Activated naive CD4-positive, alpha-beta T cell treated with anti-CD3 and anti-CD28 coated beads, Interleukin-2, amount 50 U/mL, for 24 hours (primary cell): ENCODE measurements at regions not wholly inside any gene's neighbourhood (a gene's known extent, or its start where the extent isn't known, plus 50 kb on each side); places are given as distances from the start of the nearest gene placed in this dataset.

Experiments
- H3K27ac Mint-ChIP-seq: one replicate; pipeline ENCODE4 v1.8.0; 2021; ENCODE audit warnings: mild to moderate bottlenecking, mixed read lengths
- H3K27me3 Mint-ChIP-seq: one replicate; pipeline ENCODE4 v1.8.0; 2021; ENCODE audit warnings: mixed read lengths
- H3K36me3 Mint-ChIP-seq: one replicate; pipeline ENCODE4 v1.8.0; 2021; ENCODE audit warnings: mixed read lengths
- H3K4me1 Mint-ChIP-seq: one replicate; pipeline ENCODE4 v1.8.0; 2021; ENCODE audit warnings: mixed read lengths
- H3K4me3 Mint-ChIP-seq: one replicate; pipeline ENCODE4 v1.8.0; 2021; ENCODE audit warnings: mild to moderate bottlenecking, mixed read lengths
- H3K9me3 Mint-ChIP-seq: one replicate; pipeline ENCODE4 v1.8.0; 2021; ENCODE audit warnings: mixed read lengths

DNA sequence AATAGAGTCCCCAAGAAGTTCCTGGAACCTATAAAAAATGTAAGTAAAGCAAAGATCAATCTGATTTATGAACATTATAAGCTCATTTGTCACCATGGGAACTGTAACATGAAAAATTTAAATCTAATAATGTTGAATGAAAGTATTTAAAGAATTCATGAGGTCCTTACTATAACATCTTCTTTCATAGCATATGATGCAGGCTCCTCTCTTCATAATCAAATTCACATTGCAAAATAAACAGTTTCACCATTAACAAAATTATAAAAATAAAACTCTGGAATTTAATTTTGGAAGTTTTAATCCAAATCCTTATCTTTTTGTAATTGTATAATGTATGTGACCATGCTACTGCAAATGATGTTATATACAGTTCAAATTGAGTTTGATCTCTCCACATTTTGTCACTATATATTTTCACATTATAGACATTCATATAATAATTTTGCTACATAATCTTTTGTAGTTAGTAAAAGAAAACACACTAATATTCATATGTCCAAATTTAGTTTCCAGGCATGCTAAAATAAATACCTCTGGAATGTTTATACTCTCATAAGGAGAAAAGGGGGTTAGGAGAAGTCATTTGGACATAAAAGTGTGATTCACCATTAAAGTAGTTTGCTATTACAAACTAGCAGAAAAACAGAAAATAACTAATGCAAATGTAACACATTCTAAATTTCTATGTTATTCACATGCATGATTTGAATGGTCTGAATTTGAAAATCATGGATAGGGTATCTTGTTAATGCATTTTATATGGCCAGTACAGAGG, 954.1 kb downstream of the DSC3 start:
- Mint-ChIP-seq H3K4me3 (no peak overlapping the region), H3K27ac (no peak overlapping the region), H3K27me3 (no peaks in the 10 kb centered on the region), H3K36me3 (no peaks in the 10 kb centered on the region), H3K4me1 (no peaks in the 10 kb centered on the region), H3K9me3 (peaks cover 5% of the 10 kb centered on the region)

DNA sequence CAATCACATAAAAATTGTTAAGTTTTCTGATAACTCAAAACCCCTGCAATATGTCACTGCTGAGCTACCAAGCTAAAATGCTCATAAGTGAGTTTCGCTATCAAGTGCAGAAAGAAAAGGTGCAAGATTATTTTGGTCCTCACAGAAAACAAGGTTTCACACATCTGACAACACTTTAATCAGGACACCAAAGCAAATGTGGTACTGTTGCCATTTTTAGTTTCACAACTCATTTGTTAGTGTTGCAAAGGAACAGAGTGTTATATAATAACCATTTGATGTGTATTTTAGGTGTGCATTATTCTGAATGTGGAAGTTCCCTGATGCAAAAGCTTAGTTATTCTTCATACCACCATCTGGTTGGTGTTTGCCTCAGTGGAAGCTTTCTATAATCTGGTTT, 956.2 kb downstream of the DSC3 start:
- Mint-ChIP-seq H3K9me3 (peaks cover 10% of the 10 kb centered on the region), H3K27ac (no peak overlapping the region), H3K4me3 (no peak overlapping the region), H3K4me1 (no peaks in the 10 kb centered on the region), H3K27me3 (no peaks in the 10 kb centered on the region), H3K36me3 (no peaks in the 10 kb centered on the region)

DNA sequence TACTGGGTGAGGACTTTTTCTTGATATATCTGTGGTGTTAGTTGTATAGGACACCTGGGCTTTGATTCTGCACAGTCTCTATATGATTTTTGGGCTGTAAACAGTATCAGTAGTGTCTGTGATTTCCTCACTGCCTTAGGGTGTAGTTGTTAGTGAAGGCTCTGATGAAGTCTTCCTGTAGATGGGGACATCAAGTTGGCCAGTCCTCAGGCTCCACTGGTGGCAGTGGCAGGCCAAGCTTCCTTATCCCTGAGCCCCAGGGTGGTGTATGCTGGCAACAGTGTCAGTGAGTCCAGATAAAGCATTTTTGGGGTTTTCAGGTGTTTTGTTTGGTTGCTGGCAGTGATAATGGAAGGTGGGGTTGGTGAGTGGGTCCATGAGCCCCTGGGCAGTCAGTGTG, 961.4 kb downstream of the DSC3 start:
- Mint-ChIP-seq H3K27me3 (no peaks in the 10 kb centered on the region), H3K4me1 (no peaks in the 10 kb centered on the region), H3K27ac (no peak overlapping the region), H3K36me3 (no peaks in the 10 kb centered on the region), H3K9me3 (peaks cover 37% of the 10 kb centered on the region), H3K4me3 (no peak overlapping the region)

DNA sequence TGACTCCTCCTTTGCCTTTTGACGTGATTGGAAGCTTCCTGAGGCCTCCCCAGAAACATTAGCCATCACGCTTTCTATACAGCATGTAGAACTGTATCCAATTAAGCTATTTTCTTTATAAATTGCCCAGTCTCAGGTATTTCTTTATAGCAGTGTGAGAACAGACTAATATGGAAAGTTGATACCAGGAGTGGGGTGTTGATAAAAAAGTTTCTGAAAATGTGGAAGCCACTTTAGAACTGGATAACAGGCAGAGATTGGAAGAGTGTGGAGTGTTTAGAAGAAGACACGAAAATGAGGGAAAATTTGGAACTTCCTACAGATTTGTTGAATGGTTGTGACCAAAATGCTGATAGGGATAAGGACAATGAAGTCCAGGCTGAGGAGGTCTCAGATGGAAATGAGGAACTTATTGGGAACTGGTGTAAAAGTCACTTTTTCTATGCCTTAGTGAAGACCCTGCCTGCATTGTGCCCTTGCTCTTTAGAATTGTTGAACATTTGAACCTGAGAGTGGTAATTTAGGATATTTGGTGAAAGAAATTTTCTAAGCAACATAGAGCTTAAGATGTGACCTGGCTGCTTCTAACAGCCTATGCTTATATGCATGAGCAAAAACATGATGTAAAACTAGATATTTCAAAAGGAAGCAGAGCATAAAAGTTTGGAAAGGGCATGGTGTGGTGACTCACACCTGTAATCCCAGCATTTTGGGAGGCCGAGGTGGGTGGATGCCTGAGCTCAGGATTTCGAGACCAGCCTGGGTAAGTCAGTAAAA, 969.7 kb downstream of the DSC3 start:
- no peak overlapping the region for H3K4me3 Mint-ChIP-seq
- H3K36me3 Mint-ChIP-seq, result no peaks in the 10 kb centered on the region
- no peaks in the 10 kb centered on the region for H3K27me3 Mint-ChIP-seq
- H3K9me3 Mint-ChIP-seq, result peaks cover 12% of the 10 kb centered on the region
- H3K27ac Mint-ChIP-seq, result no peak overlapping the region
- no peaks in the 10 kb centered on the region for H3K4me1 Mint-ChIP-seq

DNA sequence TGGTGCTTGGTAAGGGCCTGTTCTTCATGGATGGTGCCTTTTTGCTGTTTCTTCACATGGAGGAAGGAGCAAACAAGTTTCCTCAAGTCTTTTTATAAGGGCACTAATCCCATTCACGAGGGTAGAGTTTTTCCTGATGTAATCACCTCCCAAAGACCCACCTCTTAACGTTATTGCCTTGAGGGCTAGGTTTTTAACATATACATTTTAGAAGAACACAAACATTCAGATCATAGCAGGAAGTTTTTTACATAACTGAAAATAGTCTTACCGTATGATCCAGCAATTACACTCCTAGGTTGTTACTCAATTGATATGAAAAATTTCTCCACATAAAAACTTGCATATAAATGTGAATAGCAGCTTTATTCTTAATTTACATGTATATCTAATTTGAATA, 976.3 kb downstream of the DSC3 start:
- H3K4me1 Mint-ChIP-seq, result no peaks in the 10 kb centered on the region
- no peak overlapping the region for H3K4me3 Mint-ChIP-seq
- H3K9me3 Mint-ChIP-seq, result peaks cover 14% of the 10 kb centered on the region

DNA sequence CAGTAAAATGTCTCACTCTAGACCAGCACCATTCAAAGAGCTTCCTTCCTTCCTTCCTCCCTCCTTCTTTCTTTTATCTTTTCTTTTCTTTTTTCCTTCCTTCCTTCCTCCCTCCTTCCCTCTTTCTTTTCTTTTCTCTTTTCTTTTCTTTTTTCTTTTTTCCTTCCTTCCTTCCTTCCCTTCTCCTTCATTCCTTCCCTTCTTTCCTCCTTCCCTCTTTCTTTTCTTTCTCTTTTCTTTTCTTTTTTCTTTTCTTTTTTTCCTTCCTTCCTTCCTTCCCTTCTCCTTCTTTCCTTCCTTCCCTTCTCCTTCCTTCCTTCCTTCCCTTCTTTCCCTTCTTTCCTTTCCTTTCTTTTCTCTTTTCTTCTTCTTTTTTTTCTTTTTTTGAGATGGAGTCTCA, 985.1 kb downstream of the DSC3 start:
- Mint-ChIP-seq H3K27ac (no peak overlapping the region), H3K36me3 (no peaks in the 10 kb centered on the region), H3K27me3 (no peaks in the 10 kb centered on the region), H3K4me1 (no peaks in the 10 kb centered on the region), H3K4me3 (no peak overlapping the region), H3K9me3 (peaks cover 19% of the 10 kb centered on the region)

More for the DNA sequence above, 976.3 kb downstream of the DSC3 start:
- Mint-ChIP-seq H3K27ac (no peak overlapping the region), H3K36me3 (no peaks in the 10 kb centered on the region), H3K27me3 (no peaks in the 10 kb centered on the region)

DNA sequence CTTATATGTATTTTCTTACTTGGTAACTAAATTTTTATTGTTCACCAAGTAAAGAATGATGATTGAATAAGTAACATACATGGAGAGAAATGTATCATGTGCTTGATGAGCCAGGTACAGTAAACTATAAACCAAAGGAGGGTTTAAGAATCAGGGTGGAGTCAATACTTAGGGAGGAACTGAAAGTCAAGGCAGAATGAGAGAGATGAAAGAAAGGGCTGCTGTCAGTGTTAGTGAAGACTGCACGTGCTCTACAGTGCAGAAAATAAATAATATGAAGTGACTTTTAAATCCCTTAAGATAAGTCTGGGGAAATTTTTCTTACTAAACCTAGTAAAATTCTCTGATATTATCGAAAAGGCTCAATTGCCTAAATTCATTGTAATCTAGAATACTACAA, 986.0 kb downstream of the DSC3 start:
- no peaks in the 10 kb centered on the region for H3K27me3 Mint-ChIP-seq
- no peaks in the 10 kb centered on the region for H3K4me1 Mint-ChIP-seq
- no peaks in the 10 kb centered on the region for H3K36me3 Mint-ChIP-seq
- H3K27ac Mint-ChIP-seq, result no peak overlapping the region
- peaks cover 13% of the 10 kb centered on the region for H3K9me3 Mint-ChIP-seq
- no peak overlapping the region for H3K4me3 Mint-ChIP-seq

DNA sequence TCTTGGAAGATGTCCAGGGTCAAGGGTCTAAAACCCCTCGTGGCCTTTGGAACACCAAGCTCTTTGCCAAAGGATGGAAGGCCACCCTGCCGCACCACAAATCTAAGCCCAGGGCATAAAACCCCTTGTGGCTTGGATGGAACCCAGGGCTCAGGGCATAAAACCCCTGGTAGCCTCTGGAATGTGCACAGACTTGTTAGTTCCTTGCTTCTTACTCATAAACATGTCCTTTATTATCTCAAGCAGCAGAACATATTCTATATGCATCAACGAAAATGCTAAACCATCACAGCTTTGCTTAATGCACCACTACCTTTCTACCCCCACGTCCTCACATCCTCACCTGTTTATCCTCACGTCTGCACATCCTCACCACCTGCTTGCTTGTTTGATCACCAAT, 998.0 kb downstream of the DSC3 start:
- H3K27me3 Mint-ChIP-seq, result no peaks in the 10 kb centered on the region
- H3K36me3 Mint-ChIP-seq, result no peaks in the 10 kb centered on the region

DNA sequence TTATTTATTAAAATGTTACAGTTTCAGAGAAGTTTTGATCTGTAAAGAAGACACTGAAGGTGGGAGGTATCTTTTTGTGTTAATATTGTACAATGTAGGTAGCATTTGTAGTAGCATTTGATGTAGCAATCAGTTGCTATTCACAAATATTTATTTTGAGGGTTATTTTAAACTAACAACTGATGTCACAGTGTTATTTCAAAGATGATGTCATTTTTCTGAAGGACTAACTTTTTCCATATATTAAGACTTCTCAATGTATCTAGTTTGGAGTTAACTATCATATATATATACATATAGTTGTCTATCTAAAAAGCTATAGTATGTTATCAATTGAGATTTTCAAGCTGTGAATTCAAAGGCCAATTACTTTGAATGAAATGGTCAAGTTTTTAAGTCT, 1003.3 kb downstream of the DSC3 start:
- no peaks in the 10 kb centered on the region for H3K9me3 Mint-ChIP-seq
- H3K27me3 Mint-ChIP-seq, result no peaks in the 10 kb centered on the region
- H3K4me3 Mint-ChIP-seq, result no peak overlapping the region
- H3K36me3 Mint-ChIP-seq, result no peaks in the 10 kb centered on the region
- no peaks in the 10 kb centered on the region for H3K4me1 Mint-ChIP-seq
- H3K27ac Mint-ChIP-seq, result no peak overlapping the region

More for the DNA sequence above, 998.0 kb downstream of the DSC3 start:
- H3K4me1 Mint-ChIP-seq, result no peaks in the 10 kb centered on the region
- H3K9me3 Mint-ChIP-seq, result no peaks in the 10 kb centered on the region
- no peak overlapping the region for H3K27ac Mint-ChIP-seq
- no peak overlapping the region for H3K4me3 Mint-ChIP-seq

DNA sequence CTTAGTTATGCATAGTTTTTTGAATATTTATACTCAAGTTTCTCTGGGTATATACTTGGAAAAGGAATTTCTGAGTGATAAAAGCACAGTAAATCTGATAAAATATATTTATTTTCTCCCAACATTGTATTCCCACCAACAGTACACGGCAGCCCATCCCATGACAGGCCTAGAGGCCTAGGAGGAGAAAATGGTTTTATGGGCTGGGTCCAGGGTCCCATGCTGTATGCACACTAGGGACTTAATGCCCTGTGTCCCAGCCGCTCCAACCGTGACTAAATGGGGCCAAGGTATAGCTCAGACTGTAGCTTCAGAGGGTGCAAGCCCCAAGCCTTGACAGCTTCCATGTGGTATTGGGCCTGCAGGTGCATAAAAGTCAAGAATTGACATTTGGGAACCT, 1007.7 kb downstream of the DSC3 start:
- H3K36me3 Mint-ChIP-seq, result no peaks in the 10 kb centered on the region
- peaks cover 7% of the 10 kb centered on the region for H3K9me3 Mint-ChIP-seq
- H3K4me3 Mint-ChIP-seq, result no peak overlapping the region
- H3K27me3 Mint-ChIP-seq, result no peaks in the 10 kb centered on the region
- no peaks in the 10 kb centered on the region for H3K4me1 Mint-ChIP-seq
- H3K27ac Mint-ChIP-seq, result no peak overlapping the region

DNA sequence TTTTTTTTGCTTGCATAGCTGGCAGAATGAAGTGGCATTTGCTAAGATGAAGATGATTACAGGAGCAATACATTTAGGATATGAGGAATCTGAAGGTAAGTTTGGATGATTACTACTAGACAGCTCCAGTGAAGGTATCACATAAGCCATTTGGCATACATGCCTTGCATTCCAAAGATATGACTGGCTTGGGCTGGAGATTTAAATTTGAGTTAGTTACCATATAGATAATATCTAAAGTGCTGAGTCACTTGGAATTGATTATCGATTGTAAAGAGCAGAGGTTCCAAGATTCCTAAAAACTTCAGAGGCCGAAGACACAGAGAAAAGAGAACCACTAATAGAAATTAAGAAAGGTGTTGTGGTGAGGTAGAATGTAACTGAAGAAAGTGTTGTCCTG, 1026.4 kb downstream of the DSC3 start:
- no peaks in the 10 kb centered on the region for H3K4me1 Mint-ChIP-seq
- no peaks in the 10 kb centered on the region for H3K27me3 Mint-ChIP-seq
- no peak overlapping the region for H3K4me3 Mint-ChIP-seq
- no peaks in the 10 kb centered on the region for H3K36me3 Mint-ChIP-seq
- peaks cover 7% of the 10 kb centered on the region for H3K9me3 Mint-ChIP-seq
- H3K27ac Mint-ChIP-seq, result no peak overlapping the region

DNA sequence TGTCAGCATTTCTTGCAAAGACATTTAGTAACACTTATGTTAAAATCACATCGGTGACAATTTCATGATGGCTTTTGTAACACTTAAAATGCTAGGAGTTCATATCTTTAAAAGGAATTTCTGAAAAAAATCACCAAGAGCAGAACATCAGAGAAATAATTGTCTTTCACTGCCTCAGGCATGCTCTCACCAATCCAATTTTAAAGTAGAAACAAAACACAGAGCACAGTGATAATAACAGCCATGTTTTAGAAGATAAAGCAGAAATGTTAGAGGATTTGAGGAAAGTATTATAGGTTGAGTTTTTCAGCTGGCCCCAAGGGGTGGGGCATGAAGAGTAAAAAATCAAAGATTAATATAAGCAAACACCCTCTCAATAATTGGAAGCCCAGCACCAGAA, 1037.6 kb downstream of the DSC3 start:
- no peaks in the 10 kb centered on the region for H3K36me3 Mint-ChIP-seq
- no peak overlapping the region for H3K4me3 Mint-ChIP-seq
- no peaks in the 10 kb centered on the region for H3K9me3 Mint-ChIP-seq
- no peak overlapping the region for H3K27ac Mint-ChIP-seq
- no peaks in the 10 kb centered on the region for H3K4me1 Mint-ChIP-seq
- H3K27me3 Mint-ChIP-seq, result no peaks in the 10 kb centered on the region

DNA sequence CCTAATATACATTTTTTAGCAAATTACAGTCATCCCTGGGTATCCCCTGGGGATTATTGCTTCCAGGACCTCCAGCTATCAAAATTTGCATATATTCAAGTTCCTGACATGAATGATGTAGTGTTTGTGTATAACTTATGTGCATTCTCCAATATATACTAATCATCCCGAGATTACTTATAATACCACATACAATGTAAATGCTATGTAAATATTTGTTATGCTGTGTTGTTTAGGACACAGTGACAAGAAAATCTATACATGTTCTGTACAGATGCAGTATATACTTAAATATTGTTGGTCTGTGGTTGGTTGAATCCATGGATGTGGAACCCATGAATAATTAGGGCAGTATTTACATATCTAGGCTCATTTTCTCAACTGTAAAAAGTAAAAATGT, 1060.3 kb downstream of the DSC3 start:
- no peaks in the 10 kb centered on the region for H3K36me3 Mint-ChIP-seq
- peaks cover 9% of the 10 kb centered on the region for H3K9me3 Mint-ChIP-seq
- H3K27me3 Mint-ChIP-seq, result no peaks in the 10 kb centered on the region
- no peak overlapping the region for H3K27ac Mint-ChIP-seq
- no peaks in the 10 kb centered on the region for H3K4me1 Mint-ChIP-seq
- no peak overlapping the region for H3K4me3 Mint-ChIP-seq

DNA sequence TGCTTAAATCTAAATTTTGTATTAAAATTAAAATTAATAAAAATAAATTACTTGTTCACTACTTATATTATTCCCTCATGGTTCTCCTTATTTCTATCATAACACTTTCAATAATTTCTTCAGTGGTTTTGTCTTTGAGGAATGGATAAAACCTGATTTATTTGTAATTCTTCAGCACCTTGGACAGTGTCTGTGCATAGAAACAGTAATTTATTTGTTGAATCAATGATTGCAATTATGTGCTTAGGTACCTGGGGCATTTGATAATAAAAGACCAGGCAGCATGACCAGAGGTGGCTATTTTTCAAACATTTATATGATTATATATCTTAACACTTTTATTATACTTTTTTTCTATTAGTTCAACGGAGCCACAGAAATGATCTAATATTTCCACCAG, 1062.7 kb downstream of the DSC3 start:
- Mint-ChIP-seq H3K27me3 (no peaks in the 10 kb centered on the region), H3K36me3 (no peaks in the 10 kb centered on the region), H3K4me3 (no peak overlapping the region), H3K9me3 (peaks cover 6% of the 10 kb centered on the region), H3K4me1 (no peaks in the 10 kb centered on the region), H3K27ac (no peak overlapping the region)

DNA sequence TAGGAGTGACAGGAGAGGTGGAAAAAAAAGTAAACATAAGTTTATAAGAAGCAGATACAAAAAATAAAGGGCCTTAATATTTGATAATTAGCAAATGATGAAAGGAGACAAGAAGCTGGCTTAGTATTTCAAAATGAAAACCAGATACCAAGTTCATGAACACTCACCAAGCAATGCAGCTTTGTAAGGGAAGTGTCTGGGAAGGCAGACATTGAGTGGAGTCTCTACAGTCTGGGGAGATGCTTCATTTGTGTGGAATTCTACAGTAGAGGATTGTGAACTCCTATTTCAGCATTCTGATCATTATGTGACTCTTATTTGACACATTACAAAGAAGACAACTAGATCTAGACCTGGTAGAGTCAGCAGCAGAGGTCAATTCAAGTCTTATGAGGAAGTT, 1072.7 kb downstream of the DSC3 start:
- Mint-ChIP-seq H3K27ac (no peak overlapping the region), H3K27me3 (no peaks in the 10 kb centered on the region), H3K9me3 (peaks cover 4% of the 10 kb centered on the region), H3K36me3 (no peaks in the 10 kb centered on the region), H3K4me1 (no peaks in the 10 kb centered on the region), H3K4me3 (no peak overlapping the region)

DNA sequence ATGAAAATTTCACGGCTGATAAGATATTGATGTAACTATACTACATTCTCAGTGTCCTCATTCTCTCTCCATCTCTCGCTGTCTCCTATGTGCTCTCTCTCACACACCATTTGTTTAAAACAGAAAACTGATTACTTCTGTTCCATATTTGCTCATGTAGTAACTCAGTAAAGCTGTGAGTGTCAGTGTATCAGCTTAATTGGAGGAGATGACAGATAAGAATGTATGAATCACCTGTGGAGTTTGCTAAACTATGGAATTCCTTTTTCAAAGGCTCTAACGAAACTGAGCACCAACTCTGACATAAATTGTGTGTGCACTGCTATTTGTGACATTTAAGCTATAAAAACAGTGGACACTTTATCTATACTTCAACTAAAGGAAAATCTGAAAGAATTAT, 1080.0 kb downstream of the DSC3 start:
- H3K36me3 Mint-ChIP-seq, result no peaks in the 10 kb centered on the region
- H3K9me3 Mint-ChIP-seq, result no peaks in the 10 kb centered on the region
- H3K4me1 Mint-ChIP-seq, result no peaks in the 10 kb centered on the region
- no peak overlapping the region for H3K4me3 Mint-ChIP-seq
- no peak overlapping the region for H3K27ac Mint-ChIP-seq
- no peaks in the 10 kb centered on the region for H3K27me3 Mint-ChIP-seq
